ENCODE measurements at regions not wholly inside any gene's neighbourhood (a gene's known extent, or its start where the extent isn't known, plus 50 kb on each side); places are given as distances from the start of the nearest gene placed in this dataset.
"Not testable (repeated sequence)": the region's sequence is repeated elsewhere in the genome, so short reads cannot be mapped to it uniquely, and the experiment has no call there.

- DNase-seq, result not testable (repeated sequence)
These were observed 251.4 kb upstream of the GK2 start for GRCh38 chr4:79659308-79659870.

GRCh38 chr4:79657379-79657778 is 249.4 kb upstream of the GK2 start:
- no peak for DNase-seq

- DNase-seq, result no peak
These were observed 245.8 kb upstream of the GK2 start for GRCh38 chr4:79653871-79654270.

- DNase-seq, result no peak
These were observed 244.7 kb upstream of the GK2 start for GRCh38 chr4:79652738-79653137.

GRCh38 chr4:79652232-79652631 is 244.2 kb upstream of the GK2 start:
- no peak for DNase-seq

- DNase-seq, result no peak
These were observed 243.4 kb upstream of the GK2 start for GRCh38 chr4:79651456-79651855.

GRCh38 chr4:79650794-79651431 is 242.9 kb upstream of the GK2 start:
- no peak for DNase-seq

- DNase-seq, result no peak
These were observed 242.2 kb upstream of the GK2 start for GRCh38 chr4:79650217-79650616.

- no peak for DNase-seq
These were observed 237.9 kb upstream of the GK2 start for GRCh38 chr4:79645942-79646341.

- DNase-seq, result peak; percentile 44
These were observed 230.7 kb upstream of the GK2 start for GRCh38 chr4:79638735-79639134.

GRCh38 chr4:79636991-79637390 is 229.0 kb upstream of the GK2 start:
- no peak for DNase-seq

- no peak for DNase-seq
These were observed 226.1 kb upstream of the GK2 start for GRCh38 chr4:79634111-79634510.

GRCh38 chr4:79632114-79632513 is 224.1 kb upstream of the GK2 start:
- DNase-seq, result no peak

GRCh38 chr4:79626611-79627010 is 218.6 kb upstream of the GK2 start:
- no peak for DNase-seq

GRCh38 chr4:79626101-79626500 is 218.1 kb upstream of the GK2 start:
- no peak for DNase-seq

GRCh38 chr4:79625361-79625760 is 217.3 kb upstream of the GK2 start:
- no peak for DNase-seq

- no peak for DNase-seq
These were observed 215.2 kb upstream of the GK2 start for GRCh38 chr4:79623021-79623870.

GRCh38 chr4:79621061-79621460 is 213.0 kb upstream of the GK2 start:
- no peak for DNase-seq

- no peak for DNase-seq
These were observed 212.6 kb upstream of the GK2 start for GRCh38 chr4:79620617-79621016.

- no peak for DNase-seq
These were observed 205.4 kb upstream of the GK2 start for GRCh38 chr4:79613269-79613935.

GRCh38 chr4:79611026-79611425 is 203.0 kb upstream of the GK2 start:
- DNase-seq, result no peak

- DNase-seq, result no peak
These were observed 201.8 kb upstream of the GK2 start for GRCh38 chr4:79609817-79610216.

GRCh38 chr4:79607979-79608378 is 200.0 kb upstream of the GK2 start:
- DNase-seq, result no peak

- DNase-seq, result no peak
These were observed 196.1 kb upstream of the GK2 start for GRCh38 chr4:79604152-79604551.

All from COR-L47 (cell line).